H9 (cell line): ENCODE measurements at regions not wholly inside any gene's neighbourhood (a gene's known extent, or its start where the extent isn't known, plus 50 kb on each side); places are given as distances from the start of the nearest gene placed in this dataset.

ENCODE experiments used
- DNase-seq: peaks from one replicate; pipeline ENCODE4 v3.0.0-alpha.2; 2017
- H2AFZ ChIP-seq: one replicate; pipeline ENCODE4 v1.6.1; 2013; ENCODE audit warnings: mild to moderate bottlenecking, low read length, control low read depth, moderate library complexity
- H2AK5ac ChIP-seq: 2 replicates; pipeline ENCODE4 v1.6.1; 2013; ENCODE audit warnings: low read length, control low read depth, mixed read lengths; ENCODE audit not compliant: insufficient read length
- H2BK120ac ChIP-seq: one replicate; pipeline ENCODE4 v1.6.1; 2013; ENCODE audit warnings: low read depth, mild to moderate bottlenecking, low read length, control low read depth, inconsistent platforms; ENCODE audit not compliant: poor library complexity, severe bottlenecking
- H2BK12ac ChIP-seq: 2 replicates; pipeline ENCODE4 v1.6.1; 2013; ENCODE audit warnings: low read length, control low read depth, mixed read lengths, low read depth; ENCODE audit not compliant: insufficient read length
- H2BK15ac ChIP-seq: 2 replicates; pipeline ENCODE4 v1.6.1; 2013; ENCODE audit warnings: low read depth, low read length, control low read depth
- H2BK20ac ChIP-seq: one replicate; pipeline ENCODE4 v1.6.1; 2013; ENCODE audit warnings: low read depth, mild to moderate bottlenecking, low read length, control low read depth, inconsistent platforms; ENCODE audit not compliant: poor library complexity, severe bottlenecking
- H2BK5ac ChIP-seq: 2 replicates; pipeline ENCODE4 v1.6.1; 2013; ENCODE audit warnings: low read length, control low read depth, mixed read lengths; ENCODE audit not compliant: insufficient read length
- H3K14ac ChIP-seq: 2 replicates; pipeline ENCODE4 v1.6.1; 2013; ENCODE audit warnings: low read length, control low read depth; ENCODE audit not compliant: insufficient read depth
- H3K18ac ChIP-seq: 2 replicates; pipeline ENCODE4 v1.6.1; 2013; ENCODE audit warnings: low read depth, mild to moderate bottlenecking, mixed read lengths, low read length, control low read depth; ENCODE audit not compliant: insufficient read length
- H3K23ac ChIP-seq: 2 replicates; pipeline ENCODE4 v1.6.1; 2013; ENCODE audit warnings: low read length, control low read depth, mixed read lengths, low read depth; ENCODE audit not compliant: insufficient read length
- H3K23me2 ChIP-seq: 2 replicates; pipeline ENCODE4 v1.6.1; 2013; ENCODE audit warnings: low read depth, mild to moderate bottlenecking, mixed read lengths, low read length, control low read depth; ENCODE audit not compliant: insufficient read length, poor library complexity, severe bottlenecking
- H3K27ac ChIP-seq: 2 replicates; pipeline ENCODE4 v1.5.1; 2013; ENCODE audit warnings: low read length, control low read depth, mixed read lengths, low read depth; ENCODE audit not compliant: insufficient read length
- H3K27me3 ChIP-seq: 2 replicates; pipeline ENCODE4 v1.6.1; 2013; ENCODE audit warnings: low read length, control low read depth, inconsistent platforms; ENCODE audit not compliant: insufficient read depth
- H3K4ac ChIP-seq: 2 replicates; pipeline ENCODE4 v1.6.1; 2013; ENCODE audit warnings: low read depth, mild to moderate bottlenecking, control low read depth, inconsistent platforms, low read length, moderate library complexity
- H3K4me1 ChIP-seq: 2 replicates; pipeline ENCODE4 v1.6.1; 2013; ENCODE audit warnings: low read length, control low read depth, inconsistent platforms; ENCODE audit not compliant: insufficient read depth
- H3K4me2 ChIP-seq: 2 replicates; pipeline ENCODE4 v1.6.1; 2013; ENCODE audit warnings: low read length, control low read depth, mixed read lengths; ENCODE audit not compliant: insufficient read length, insufficient read depth
- H3K56ac ChIP-seq: 2 replicates; pipeline ENCODE4 v1.6.1; 2013; ENCODE audit warnings: low read depth, mild to moderate bottlenecking, mixed read lengths, low read length, control low read depth; ENCODE audit not compliant: insufficient read length
- H3K79me1 ChIP-seq: 2 replicates; pipeline ENCODE4 v1.6.1; 2013; ENCODE audit warnings: low read depth, mild to moderate bottlenecking, moderate library complexity, low read length, control low read depth, inconsistent platforms; ENCODE audit not compliant: insufficient read depth, poor library complexity, severe bottlenecking
- H3K79me2 ChIP-seq: 2 replicates; pipeline ENCODE4 v1.6.1; 2013; ENCODE audit warnings: low read length, control low read depth, inconsistent platforms; ENCODE audit not compliant: insufficient read depth
- H3K9ac ChIP-seq: 2 replicates; pipeline ENCODE4 v1.6.1; 2013; ENCODE audit warnings: low read length, control low read depth, mixed read lengths; ENCODE audit not compliant: insufficient read length; ENCODE audit errors: extremely low read depth
- H3K9me3 ChIP-seq: one replicate; pipeline ENCODE4 v1.6.1; 2013; ENCODE audit warnings: low read depth, low read length, inconsistent platforms; ENCODE audit not compliant: control insufficient read depth
- H3T11ph ChIP-seq: one replicate; pipeline ENCODE4 v1.6.1; 2013; ENCODE audit warnings: mild to moderate bottlenecking, low read length, control low read depth, inconsistent platforms
- H4K20me1 ChIP-seq: one replicate; pipeline ENCODE4 v1.6.1; 2013; ENCODE audit not compliant: control insufficient read depth, insufficient read length, insufficient read depth
- H4K5ac ChIP-seq: 2 replicates; pipeline ENCODE4 v1.6.1; 2013; ENCODE audit warnings: low read depth, mild to moderate bottlenecking, mixed read lengths, low read length, control low read depth; ENCODE audit not compliant: insufficient read length
- H4K8ac ChIP-seq: replicated peaks from 2 replicates; pipeline ENCODE4 v1.6.1; 2013; ENCODE audit warnings: low read length, control low read depth, mixed read lengths, low read depth; ENCODE audit not compliant: insufficient read length
- H4K91ac ChIP-seq: 2 replicates; pipeline ENCODE4 v1.6.1; 2013; ENCODE audit warnings: low read depth, mild to moderate bottlenecking, moderate library complexity, mixed read lengths, low read length, control low read depth; ENCODE audit not compliant: insufficient read length
- H3K27ac Mint-ChIP-seq, 3 experiments: 2 replicates in 2 of 3; 3 replicates in 1 of 3; pipeline ENCODE4 v1.8.0; 2020 to 2021; ENCODE audit warnings: mixed read lengths in 3 of 3, mild to moderate bottlenecking in 1 of 3, moderate library complexity in 1 of 3
- H3K27me3 Mint-ChIP-seq: 2 replicates; pipeline ENCODE4 v1.8.0; 2021; ENCODE audit warnings: low read depth, mild to moderate bottlenecking, moderate library complexity, mixed read lengths
- H3K36me3 Mint-ChIP-seq, 3 experiments: 2 replicates in 2 of 3; 3 replicates in 1 of 3; pipeline ENCODE4 v1.8.0; 2020 to 2021; ENCODE audit warnings: low read depth in 3 of 3, mixed read lengths in 3 of 3; ENCODE audit not compliant: insufficient read depth in 1 of 3
- H3K4me1 Mint-ChIP-seq, 2 experiments: 2 replicates each; pipeline ENCODE4 v1.8.0; 2020; ENCODE audit warnings: mixed read lengths in 2 of 2
- H3K4me3 Mint-ChIP-seq, 2 experiments: 2 replicates in 1 of 2; 3 replicates in 1 of 2; pipeline ENCODE4 v1.8.0; 2020 to 2021; ENCODE audit warnings: mild to moderate bottlenecking in 2 of 2, mixed read lengths in 2 of 2, moderate library complexity in 1 of 2
- H3K9me3 Mint-ChIP-seq, 2 experiments: 2 replicates in 1 of 2; 3 replicates in 1 of 2; pipeline ENCODE4 v1.8.0; 2020; ENCODE audit warnings: mild to moderate bottlenecking in 2 of 2, mixed read lengths in 2 of 2, moderate library complexity in 1 of 2
- CTCF ChIP-seq: fragments of 200-600 bp; sonication (generic); conservative IDR thresholded peaks from 3 replicates; pipeline ENCODE4 v1.8.0; 2021; ENCODE audit warnings: antibody characterized with exemption, mild to moderate bottlenecking
- WGBS: extraction: QIAGEN DNeasy Blood & Tissue Kit; methylation state at CpG from one replicate; pipeline ENCODE4 v1.1.7; 2013; ENCODE audit warnings: missing lambda C conversion rate, low lambda C conversion rate, mixed read lengths; ENCODE audit not compliant: insufficient read length; ENCODE audit errors: extremely low coverage; 5-methylcytosine and 5-hydroxymethylcytosine counted together

- Histone ChIP-seq H3K9ac (no peak overlapping the region), H2BK15ac (no peak overlapping the region), H3K4me2 (no peak overlapping the region), H2BK120ac (no peak overlapping the region), H3K4me1 (no peaks in the 10 kb centered on the region), H2BK20ac (no peak overlapping the region), H3T11ph (no peak overlapping the region), H3K14ac (no peak overlapping the region), H4K91ac (no peak overlapping the region), H3K18ac (no peak overlapping the region), H2AFZ (no peak overlapping the region), H2BK5ac (no peak overlapping the region), H3K4ac (no peak overlapping the region), H3K79me1 (no peaks in the 10 kb centered on the region), H3K23ac (no peak overlapping the region), H4K8ac (no peak overlapping the region), H3K79me2 (no peaks in the 10 kb centered on the region), H4K20me1 (no peaks in the 10 kb centered on the region), H3K27ac (no peak overlapping the region), H2BK12ac (no peak overlapping the region), H3K27me3 (no peaks in the 10 kb centered on the region), H3K9me3 (no peaks in the 10 kb centered on the region), H3K56ac (no peak overlapping the region), H4K5ac (no peak overlapping the region), H3K23me2 (no peaks in the 10 kb centered on the region), H2AK5ac (no peak overlapping the region)
- H3K9me3 Mint-ChIP-seq: 0 out of 5 replicates have a peak, but pooled peaks cover 0 to 2% of the 10 kb centered on the region in 2 experiments
- no peak overlapping the region for H3K27ac Mint-ChIP-seq
- TF ChIP-seq CTCF: no peak
- no CpG with 5 or more reads among the region's 5 CpGs for WGBS
- H3K4me1 Mint-ChIP-seq: peaks cover 13 to 17% of the 10 kb centered on the region in 2 experiments
- DNase-seq: no peak
- no peak overlapping the region for H3K4me3 Mint-ChIP-seq
- no peaks in the 10 kb centered on the region for H3K36me3 Mint-ChIP-seq
- peaks cover 19% of the 10 kb centered on the region for H3K27me3 Mint-ChIP-seq
Observed at GRCh38 chr14:101412739-101413138, 148.6 kb upstream of the DIO3 start.
